H1 (cell line): ENCODE measurements at regions not wholly inside any gene's neighbourhood (a gene's known extent, or its start where the extent isn't known, plus 50 kb on each side); places are given as distances from the start of the nearest gene placed in this dataset.
A peak's percentile ranks its signal among the peaks of the same experiment; 100 is the strongest.

Experiments
- ASH2L ChIP-seq: fragments of 200-600, 300-600 bp; sonication (generic); IDR thresholded peaks from one replicate; pipeline ENCODE4 v1.7.1; 2017; ENCODE audit warnings: low read length
- BACH1 ChIP-seq: IDR thresholded peaks from 2 replicates; pipeline ENCODE4 v1.6.1; 2012; ENCODE audit warnings: low read length, improper control_type of control experiment
- BCL11A ChIP-seq, 2 experiments: IDR thresholded peaks; one replicate each; pipeline ENCODE4 v1.6.1; 2011; ENCODE audit warnings: low read depth in 2 of 2, low read length in 2 of 2, mild to moderate bottlenecking in 2 of 2
- CBX8 ChIP-seq: fragments of 300-800, 300-1000 bp; sonication (generic); IDR thresholded peaks from 2 replicates; pipeline ENCODE4 v1.7.1; 2016; ENCODE audit warnings: low read depth, low read length, borderline replicate concordance
- CREB1 ChIP-seq: IDR thresholded peaks from 2 replicates; pipeline ENCODE4 v1.6.1; 2012; ENCODE audit warnings: inconsistent platforms
- EP300 ChIP-seq, 2 experiments: IDR thresholded peaks; 1 replicate in 1 of 2; 2 replicates in 1 of 2; pipeline ENCODE4 v1.6.1; 2011 to 2012; ENCODE audit warnings: low read depth in 2 of 2, low read length in 2 of 2, mild to moderate bottlenecking in 2 of 2, borderline replicate concordance in 1 of 2, inconsistent platforms in 1 of 2, moderate library complexity in 1 of 2
- GABPA ChIP-seq: IDR thresholded peaks from 2 replicates; pipeline ENCODE4 v1.6.1; 2011; ENCODE audit warnings: mild to moderate bottlenecking, low read length, moderate library complexity, borderline replicate concordance; ENCODE audit not compliant: insufficient read depth
- HDAC2 ChIP-seq, 2 experiments: fragments of 300-600 bp in 1 of 2; sonication (generic) in 1 of 2; IDR thresholded peaks; 2 replicates each; pipeline ENCODE4 v1.6.1; 2011 to 2012; ENCODE audit warnings: low read depth in 2 of 2, low read length in 2 of 2, mild to moderate bottlenecking in 2 of 2, moderate library complexity in 2 of 2, borderline replicate concordance in 1 of 2, inconsistent platforms in 1 of 2
- KDM4A ChIP-seq: IDR thresholded peaks from one replicate; pipeline ENCODE4 v1.7.1; 2012; ENCODE audit warnings: low read depth, mild to moderate bottlenecking, moderate library complexity, low read length, inconsistent platforms; ENCODE audit not compliant: severe bottlenecking
- KDM5A ChIP-seq: fragments of 200-600 bp; IDR thresholded peaks from 2 replicates; pipeline ENCODE4 v1.7.1; 2012; ENCODE audit warnings: mild to moderate bottlenecking, low read length, inconsistent platforms, mixed read lengths
- NANOG ChIP-seq: IDR thresholded peaks from 2 replicates; pipeline ENCODE4 v1.6.1; 2011; ENCODE audit warnings: low read length, low read depth, mild to moderate bottlenecking, inconsistent platforms; ENCODE audit not compliant: insufficient read depth, poor library complexity, severe bottlenecking
- RAD21 ChIP-seq, 2 experiments: IDR thresholded peaks in 1 of 2; conservative IDR thresholded peaks in 1 of 2; 2 replicates each; pipeline ENCODE4 v1.6.1; 2011; ENCODE audit warnings: low read depth in 2 of 2, low read length in 2 of 2, improper control_type of control experiment in 1 of 2, inconsistent platforms in 1 of 2, mild to moderate bottlenecking in 1 of 2, moderate library complexity in 1 of 2
- SIN3A ChIP-seq, 2 experiments: IDR thresholded peaks in 1 of 2; conservative IDR thresholded peaks in 1 of 2; 2 replicates each; pipeline ENCODE4 v1.6.1; 2011 to 2012; ENCODE audit warnings: low read length in 2 of 2, improper control_type of control experiment in 1 of 2, low read depth in 1 of 2, mild to moderate bottlenecking in 1 of 2
- SP2 ChIP-seq: IDR thresholded peaks from 2 replicates; pipeline ENCODE4 v1.6.1; 2012; ENCODE audit warnings: mild to moderate bottlenecking, low read length, inconsistent platforms
- SUZ12 ChIP-seq: fragments of 200-600 bp; sonication (generic); IDR thresholded peaks from 2 replicates; pipeline ENCODE4 v1.6.1; 2012; ENCODE audit warnings: mild to moderate bottlenecking, inconsistent platforms, low read length, moderate library complexity, mixed read lengths
- TAF7 ChIP-seq: optimal IDR thresholded peaks from 2 replicates; pipeline ENCODE3; 2011; ENCODE audit warnings: low read depth, mild to moderate bottlenecking, inconsistent platforms, low read length, moderate library complexity, borderline replicate concordance
- TBP ChIP-seq: IDR thresholded peaks from 2 replicates; pipeline ENCODE4 v1.6.1; 2011; ENCODE audit warnings: low read depth, low read length, improper control_type of control experiment
- TCF12 ChIP-seq: IDR thresholded peaks from 2 replicates; pipeline ENCODE4 v1.6.1; 2011; ENCODE audit warnings: low read depth, mild to moderate bottlenecking, low read length
- YY1 ChIP-seq: IDR thresholded peaks from 2 replicates; pipeline ENCODE4 v1.6.1; 2011; ENCODE audit warnings: low read depth, mild to moderate bottlenecking, low read length
- TF ChIP-seq, protein P1 (sequence below): IDR thresholded peaks from 2 replicates; pipeline ENCODE4 v1.6.1; 2012; ENCODE audit warnings: inconsistent platforms

- TF ChIP-seq TAF7 = peak; percentile 98
- peak in 1 of 2 experiments; percentile 73; a peak in 1 of 3 replicates for TF ChIP-seq EP300 (IDR thresholded peaks at IDR 0.05; ENCODE audit: borderline replicate concordance in 1 of 2, low read depth in 2 of 2, low read length in 2 of 2)
- TF ChIP-seq HDAC2 (IDR thresholded peaks at IDR 0.05; ENCODE audit: borderline replicate concordance in 1 of 2, low read depth in 2 of 2, low read length in 2 of 2) = peak; percentile 90 to 99
- TF ChIP-seq SIN3A (conservative IDR thresholded peaks at IDR 0.05 in 1 of 2, IDR thresholded peaks at IDR 0.05 in 1 of 2; ENCODE audit: low read depth in 1 of 2, low read length in 2 of 2) = peak; percentile 99 to 100
- TF ChIP-seq YY1 = peak; percentile 74
- TF ChIP-seq TBP = peak; percentile 78
- TF ChIP-seq, protein P1, sequence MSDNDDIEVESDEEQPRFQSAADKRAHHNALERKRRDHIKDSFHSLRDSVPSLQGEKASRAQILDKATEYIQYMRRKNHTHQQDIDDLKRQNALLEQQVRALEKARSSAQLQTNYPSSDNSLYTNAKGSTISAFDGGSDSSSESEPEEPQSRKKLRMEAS = peak; percentile 77
- 0 out of 2 replicates have a peak, but pooled peaks have one; percentile 13 for TF ChIP-seq TCF12
- peak; percentile 51 for TF ChIP-seq KDM4A
- TF ChIP-seq CBX8 = no peak
- TF ChIP-seq SP2 = no peak
- peak; percentile 55 for TF ChIP-seq NANOG
- no peak for TF ChIP-seq SUZ12
- TF ChIP-seq BCL11A (IDR thresholded peaks at IDR 0.05; ENCODE audit: low read depth in 2 of 2, low read length in 2 of 2) = no peak
- no peak for TF ChIP-seq KDM5A
- TF ChIP-seq RAD21 (IDR thresholded peaks at IDR 0.05 in 1 of 2, conservative IDR thresholded peaks at IDR 0.05 in 1 of 2; ENCODE audit: low read depth in 2 of 2, low read length in 2 of 2) = peak in 1 of 2 experiments; percentile 16; a peak in 1 of 4 replicates
- peak; percentile 69; the same call in 1 of the 2 replicates for TF ChIP-seq GABPA
- peak; percentile 34 for TF ChIP-seq ASH2L
- peak; percentile 77 for TF ChIP-seq CREB1
- no peak for TF ChIP-seq BACH1
These were observed 105.0 kb upstream of the PRB2 start (continued) for GRCh38 chr12:11500188-11500860.
